NCI-H345 treated with DMSO at 0.1 percent for 48 hours (cell line): ENCODE measurements at regions not wholly inside any gene's neighbourhood (a gene's known extent, or its start where the extent isn't known, plus 50 kb on each side); places are given as distances from the start of the nearest gene placed in this dataset.

Experiments
- DNase-seq: peaks from one replicate; lab custom pipeline; 2025; ENCODE audit not compliant: unreplicated experiment; lab: John Stamatoyannopoulos, UW

DNA sequence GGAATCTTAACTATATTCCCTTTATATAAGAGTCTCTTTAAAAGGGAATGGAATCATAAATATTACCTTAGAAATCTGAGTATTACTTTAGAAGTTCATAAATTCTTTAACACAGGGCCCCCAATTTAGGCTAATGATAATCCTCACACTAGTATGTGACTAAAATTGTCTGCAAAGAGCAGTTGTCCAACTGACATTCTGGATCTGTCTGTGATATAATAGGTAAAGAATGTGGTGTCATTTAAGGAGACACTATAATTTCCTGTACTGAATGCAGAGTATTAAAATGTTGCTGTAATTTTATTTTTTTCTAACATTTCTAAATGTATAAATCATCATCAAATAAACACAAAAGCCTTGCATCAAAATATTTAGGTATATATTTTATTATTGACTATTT, 128.5 kb upstream of the DST start:
- no peak for DNase-seq

DNA sequence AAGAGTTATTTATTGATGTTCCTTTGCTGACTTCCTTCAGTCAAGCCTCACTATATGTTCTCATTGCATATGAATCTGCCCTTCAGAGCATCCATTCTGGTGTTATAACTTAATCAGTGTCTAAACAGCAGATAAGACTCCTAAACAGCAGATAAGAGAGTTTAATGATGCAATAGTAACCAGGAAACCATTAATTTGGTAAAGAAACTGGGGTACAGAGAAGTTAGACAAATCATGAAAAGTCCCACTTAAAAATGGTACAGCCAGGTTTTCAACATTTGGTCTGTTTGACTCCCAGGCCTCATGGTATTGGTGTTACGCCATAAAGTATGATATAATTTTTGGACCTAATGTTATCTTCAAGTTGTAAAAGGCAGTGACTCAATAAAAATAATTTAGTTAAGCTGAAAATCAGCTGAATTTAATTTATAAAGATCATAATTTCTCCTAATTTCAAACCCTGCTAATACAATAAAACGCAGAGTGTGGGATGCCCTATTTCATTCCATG, 127.4 kb upstream of the DST start:
- no peak for DNase-seq

DNA sequence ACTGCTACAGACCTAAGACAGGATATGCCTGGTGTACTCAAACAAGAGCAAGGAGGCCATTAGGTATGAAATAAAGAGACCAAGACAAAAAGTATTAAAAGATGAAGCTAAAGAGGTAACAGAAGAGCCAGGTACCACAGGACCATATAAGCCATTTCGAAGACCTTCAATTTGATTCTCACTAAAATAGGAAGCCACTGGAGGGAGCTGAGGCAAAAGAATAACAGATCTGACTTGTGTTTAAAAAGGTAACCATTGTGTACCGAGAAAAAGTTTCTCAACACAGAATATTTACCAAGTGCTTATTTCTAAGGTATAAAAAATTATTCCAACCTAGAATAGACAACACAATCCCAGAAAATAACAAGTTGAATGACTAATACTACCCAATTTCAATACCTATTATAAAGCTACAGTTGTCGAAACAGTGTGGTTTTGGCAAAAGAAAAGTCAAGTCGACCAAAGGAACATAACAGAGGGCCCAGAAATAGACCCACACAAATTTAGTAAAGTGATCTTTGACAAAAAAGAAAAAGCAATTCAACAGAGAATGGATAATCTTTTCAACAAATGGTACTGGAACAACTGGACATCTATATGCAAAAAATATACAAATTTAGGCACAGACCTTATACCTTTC, 125.3 kb upstream of the DST start:
- no peak for DNase-seq

- DNase-seq: no peak
Measured at GRCh38 chr6:56767435-56767834, 124.7 kb upstream of the DST start.

DNA sequence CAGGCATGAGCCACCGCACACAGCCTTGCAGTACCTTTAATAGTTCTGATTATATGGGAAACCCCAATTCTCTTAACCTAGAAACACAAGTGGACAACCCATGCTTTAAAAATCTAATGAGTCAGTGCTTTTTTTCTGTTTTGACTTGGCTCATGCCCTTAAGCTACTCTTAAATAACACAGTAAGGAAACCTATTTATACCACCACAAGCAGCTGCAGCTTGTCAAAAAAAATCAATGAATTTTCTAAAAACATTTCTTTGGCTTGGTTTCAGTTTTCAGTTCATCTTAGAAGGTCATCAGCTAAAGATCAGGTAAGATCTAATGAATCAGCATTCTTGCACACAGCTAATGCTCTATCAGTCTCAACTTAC, 124.1 kb upstream of the DST start:
- DNase-seq: no peak

GRCh38 chr6:56766139-56766805, 123.6 kb upstream of the DST start:
- DNase-seq: no peak

- DNase-seq: no peak
Measured at GRCh38 chr6:56765494-56765893, 122.8 kb upstream of the DST start.

DNA sequence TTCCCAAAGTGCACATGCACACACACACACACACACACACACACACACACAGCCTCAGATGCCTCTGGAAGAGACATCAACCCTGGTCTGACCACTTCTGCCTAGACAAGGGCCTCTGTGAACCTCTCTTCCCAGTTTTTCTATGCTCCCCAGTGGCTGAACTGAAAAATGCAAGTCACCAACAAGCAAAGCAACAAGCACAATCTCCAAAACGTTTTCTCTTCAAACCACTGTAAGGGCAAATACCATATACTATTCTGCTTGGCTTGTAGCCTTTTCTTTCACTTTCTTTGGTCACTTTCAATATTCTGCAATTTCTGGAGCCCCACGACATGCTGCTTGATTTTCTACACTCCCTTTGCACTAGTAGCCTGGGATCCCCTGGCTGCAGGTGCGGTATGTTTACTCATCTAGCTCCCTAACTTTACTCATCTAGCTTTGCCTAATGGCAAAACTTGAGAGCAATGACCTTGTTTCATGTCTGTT, 121.4 kb upstream of the DST start:
- no peak for DNase-seq

GRCh38 chr6:56761651-56762050, 119.0 kb upstream of the DST start:
- no peak for DNase-seq

GRCh38 chr6:56760842-56761241, 118.2 kb upstream of the DST start:
- no peak for DNase-seq

DNA sequence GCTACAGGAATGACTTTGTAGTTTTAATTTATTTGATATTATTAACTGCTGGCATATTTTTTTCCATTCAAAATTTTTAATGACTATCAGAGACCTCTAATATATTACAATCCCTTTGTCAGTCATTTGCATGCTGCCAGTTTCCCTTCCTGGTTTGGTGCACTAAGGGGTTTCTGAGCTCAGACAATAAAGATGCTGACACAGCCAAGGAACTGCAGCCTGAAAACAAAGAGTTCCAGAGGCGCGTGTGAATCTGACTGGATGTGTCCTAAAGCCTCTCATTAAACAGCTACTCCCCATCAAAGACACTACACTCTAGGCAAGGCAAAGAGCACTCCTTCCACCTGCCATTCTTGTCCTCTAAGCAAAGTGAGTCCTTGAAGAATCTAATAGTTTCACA, 116.8 kb upstream of the DST start:
- DNase-seq: no peak

- no peak for DNase-seq
Measured at GRCh38 chr6:56758553-56758952, 115.9 kb upstream of the DST start.

- no peak for DNase-seq
Measured at GRCh38 chr6:56758120-56758519, 115.4 kb upstream of the DST start.

DNA sequence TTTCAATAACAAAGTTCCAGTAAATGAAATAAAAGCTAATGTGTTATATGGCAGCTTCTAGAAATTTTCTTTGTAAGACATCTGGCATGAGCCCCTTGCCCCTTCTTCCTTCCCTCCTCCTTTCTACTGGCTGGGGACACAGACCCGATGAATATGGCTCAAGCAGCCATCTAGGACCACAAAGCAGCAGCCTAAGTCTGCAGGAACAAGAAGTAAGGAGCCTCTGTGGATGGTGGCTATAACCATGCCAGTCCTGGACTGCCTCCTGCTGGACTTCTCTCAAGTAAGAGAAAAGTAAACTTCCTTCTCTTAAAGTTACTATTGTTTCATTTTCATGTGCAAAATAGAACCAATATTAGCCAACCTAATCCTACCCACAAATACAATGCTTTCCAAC, 114.9 kb upstream of the DST start:
- no peak for DNase-seq

DNA sequence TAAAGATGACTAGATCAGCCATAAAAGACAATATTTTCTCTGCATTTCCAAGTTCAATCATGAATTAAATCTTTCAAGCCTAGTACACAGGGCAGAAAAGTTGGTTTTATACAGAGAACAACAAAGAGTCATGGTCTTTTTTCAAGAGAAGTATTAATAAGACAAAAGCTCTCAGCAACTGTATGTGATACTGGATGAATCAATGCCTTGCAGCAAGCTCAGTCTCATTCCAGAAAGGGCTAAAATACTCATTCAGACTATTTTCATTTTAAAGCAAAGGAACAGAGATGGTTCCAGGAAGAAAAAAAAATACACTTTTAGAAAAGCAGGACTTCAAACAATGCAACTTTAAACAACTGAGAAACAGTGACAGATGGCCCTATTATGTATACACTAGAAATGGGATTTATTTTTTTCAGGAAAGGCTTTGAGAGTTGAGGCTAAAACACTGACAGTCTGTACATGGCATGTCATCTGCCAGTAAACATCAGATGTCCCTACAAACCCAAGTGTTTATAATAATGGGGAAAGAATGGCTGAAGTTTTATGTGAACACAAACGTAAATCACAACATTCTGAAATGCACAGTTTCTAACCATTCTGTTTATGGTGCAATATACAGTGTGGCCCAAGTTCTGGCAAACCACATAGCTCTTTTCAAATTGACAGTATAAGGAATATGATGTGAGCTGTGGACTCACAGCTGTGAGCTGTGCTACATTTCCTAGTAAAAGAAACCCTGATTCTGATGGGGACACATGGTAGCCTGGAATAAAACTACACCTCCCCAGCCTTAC, 114.3 kb upstream of the DST start:
- DNase-seq: no peak

GRCh38 chr6:56756219-56756789, 113.6 kb upstream of the DST start:
- DNase-seq: no peak

GRCh38 chr6:56755040-56755439, 112.4 kb upstream of the DST start:
- DNase-seq: no peak

GRCh38 chr6:56753811-56754210, 111.1 kb upstream of the DST start:
- DNase-seq: no peak

DNA sequence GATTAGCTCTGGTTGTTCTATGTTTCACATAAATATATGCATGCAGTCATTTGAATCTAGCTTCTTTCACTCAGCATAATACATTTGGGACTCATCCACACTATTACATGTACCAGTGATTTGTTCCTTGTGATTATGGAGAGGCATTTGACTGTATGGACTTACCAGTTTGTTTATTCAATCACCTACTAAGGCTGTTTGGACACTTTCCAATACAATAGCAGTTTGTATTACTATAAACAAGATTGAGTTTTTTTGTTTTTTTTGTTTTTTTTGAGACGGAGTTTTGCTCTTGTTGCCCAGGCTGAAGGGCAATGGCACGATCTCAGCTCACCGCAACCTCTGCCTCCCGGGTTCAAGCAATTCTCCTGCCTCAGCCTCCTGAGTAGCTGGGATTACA, 109.8 kb upstream of the DST start:
- DNase-seq: no peak

DNA sequence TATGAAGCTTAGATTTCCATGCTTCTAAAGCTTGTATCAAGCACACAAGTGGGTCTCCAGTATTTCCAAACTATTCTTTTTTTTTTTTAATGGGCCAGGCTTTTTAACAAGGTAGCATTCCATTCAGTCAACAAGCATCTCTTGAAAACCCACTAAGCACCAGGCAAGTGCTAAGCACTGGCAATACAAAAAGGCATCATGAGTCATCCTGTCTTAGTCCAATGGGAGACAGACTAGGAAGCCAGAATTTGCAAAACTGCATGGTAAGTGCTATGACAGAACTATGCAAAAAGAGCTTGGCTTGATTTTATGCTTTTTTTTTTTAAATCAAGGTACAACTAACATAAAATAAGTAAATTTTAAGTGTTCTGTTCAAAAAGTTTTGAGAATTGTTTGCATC, 109.3 kb upstream of the DST start:
- DNase-seq: no peak

DNA sequence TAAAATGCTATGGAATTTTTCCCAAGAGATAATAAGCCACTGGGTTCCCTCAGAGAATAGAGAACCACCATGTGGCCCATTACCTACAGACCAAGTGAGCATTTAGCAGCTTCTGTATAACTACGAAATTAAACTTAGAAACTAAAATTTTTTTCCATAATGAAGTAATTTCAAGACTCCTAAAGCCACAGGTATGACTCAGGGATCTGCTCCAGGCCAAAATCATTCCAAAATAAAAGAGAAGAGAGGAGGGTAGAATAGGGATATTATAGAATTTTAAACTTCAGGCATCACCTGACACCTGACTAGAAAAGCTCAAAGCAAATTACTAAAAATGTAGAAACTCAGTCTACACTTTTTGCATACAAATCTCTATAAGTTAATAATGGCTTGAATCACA, 108.9 kb upstream of the DST start:
- DNase-seq: no peak

- no peak for DNase-seq
Measured at GRCh38 chr6:56750686-56751085, 108.0 kb upstream of the DST start.
